HG03378 (cell line): ENCODE measurements at regions not wholly inside any gene's neighbourhood (a gene's known extent, or its start where the extent isn't known, plus 50 kb on each side); places are given as distances from the start of the nearest gene placed in this dataset.

Experiments
- ATAC-seq: cut with Tn5 transposase; IDR thresholded peaks from one replicate; pipeline ENCODE4 v1.9.1; 2021; ENCODE audit warnings: mild to moderate bottlenecking, moderate library complexity; ENCODE audit not compliant: unreplicated experiment

DNA sequence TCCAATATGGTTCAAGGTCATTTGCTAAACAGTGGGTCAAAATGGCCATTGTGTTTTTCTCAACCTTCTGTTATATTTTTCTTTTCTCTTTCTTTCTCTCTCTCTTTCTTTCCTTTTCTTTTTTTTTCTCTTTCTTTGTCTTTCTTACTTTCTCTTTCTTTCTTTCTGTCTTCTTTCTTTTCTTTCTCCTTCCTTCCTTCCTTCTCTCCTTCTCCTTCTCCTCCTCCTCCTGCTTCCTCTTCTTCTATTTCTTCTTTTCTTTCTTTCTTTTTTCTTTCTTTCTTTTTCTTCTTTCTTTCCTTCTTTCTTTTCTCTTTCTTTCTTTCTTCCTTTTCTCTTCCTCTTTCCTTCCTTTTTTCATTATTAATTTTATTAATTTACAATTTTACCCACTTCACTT lies 619.5 kb downstream of the IRX1 start:
- no peak for ATAC-seq

DNA sequence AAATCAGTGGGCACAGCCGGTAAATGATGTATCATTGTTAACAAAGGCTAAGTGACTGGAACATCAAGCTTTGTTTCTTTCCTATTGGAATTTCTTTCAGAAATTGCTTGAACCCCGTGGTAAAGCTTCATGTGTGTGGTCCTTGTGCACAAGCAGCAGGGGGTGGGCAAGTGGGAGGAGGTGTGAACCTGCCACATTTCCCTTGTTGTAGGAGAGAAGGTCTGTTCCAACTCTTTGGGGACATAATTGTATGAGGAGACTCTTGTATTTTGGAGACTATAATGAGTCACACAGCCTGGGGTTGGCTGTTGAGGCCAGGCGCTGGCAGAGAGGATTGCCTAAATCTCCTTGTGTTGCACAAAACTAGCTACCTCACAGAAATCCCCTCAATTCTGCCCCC lies 620.5 kb downstream of the IRX1 start:
- no peak for ATAC-seq

DNA sequence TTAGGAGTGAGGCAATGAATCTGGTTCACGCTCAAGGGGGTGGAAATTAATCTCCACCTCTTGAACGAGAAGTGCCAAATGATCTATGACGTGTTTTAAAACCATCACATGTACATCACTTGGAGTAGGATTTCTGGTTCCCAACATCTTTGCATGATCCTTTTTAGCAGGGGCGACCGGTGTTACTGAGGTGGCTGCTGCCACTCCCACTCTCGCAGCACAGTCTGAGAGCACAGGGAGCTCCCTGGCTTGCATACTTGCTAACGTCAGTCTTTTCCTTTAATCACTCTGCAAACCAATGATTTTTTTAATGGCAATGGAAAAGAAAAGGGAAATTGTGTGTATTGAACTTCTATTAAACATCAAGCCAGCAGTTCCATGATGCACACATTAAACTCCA lies 624.4 kb downstream of the IRX1 start:
- ATAC-seq, result no peak

DNA sequence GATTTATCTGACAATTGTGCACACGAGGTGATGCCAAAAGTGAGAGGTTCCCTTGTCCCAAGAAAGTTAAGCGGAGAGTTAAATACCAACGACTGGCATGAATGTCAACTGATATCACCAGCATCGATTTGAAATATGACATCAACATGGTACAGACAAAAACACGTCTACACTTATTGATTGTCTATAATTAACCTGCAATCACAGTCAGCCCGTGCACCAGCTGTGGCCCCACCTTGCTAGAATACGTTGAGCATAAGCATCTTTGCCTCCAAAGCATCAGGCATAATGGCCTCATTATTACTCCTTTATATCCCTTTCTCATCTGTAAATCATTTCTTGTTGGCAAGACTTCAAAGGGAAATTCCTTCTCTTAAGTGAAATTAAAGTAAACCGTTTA lies 625.4 kb downstream of the IRX1 start:
- ATAC-seq, result no peak

DNA sequence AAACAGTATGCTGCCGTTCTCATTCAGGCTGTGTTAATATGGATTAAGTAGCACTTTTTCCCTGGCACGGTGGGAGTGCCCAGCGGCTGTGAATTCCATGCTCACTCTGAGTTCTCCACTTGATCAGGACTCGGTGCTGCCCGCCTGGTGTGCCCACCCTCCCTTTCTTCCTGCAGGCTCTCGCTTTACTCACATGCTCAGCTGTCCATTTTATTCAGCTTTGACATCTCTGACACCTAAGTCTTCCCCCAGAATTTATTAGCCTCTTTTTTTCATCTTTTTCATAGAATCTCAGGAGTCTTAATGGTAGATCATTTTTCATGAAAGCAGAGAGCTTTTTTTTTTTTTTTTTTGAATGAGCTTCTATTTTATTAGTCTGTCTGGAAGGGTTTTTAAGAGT lies 626.5 kb downstream of the IRX1 start:
- no peak for ATAC-seq

DNA sequence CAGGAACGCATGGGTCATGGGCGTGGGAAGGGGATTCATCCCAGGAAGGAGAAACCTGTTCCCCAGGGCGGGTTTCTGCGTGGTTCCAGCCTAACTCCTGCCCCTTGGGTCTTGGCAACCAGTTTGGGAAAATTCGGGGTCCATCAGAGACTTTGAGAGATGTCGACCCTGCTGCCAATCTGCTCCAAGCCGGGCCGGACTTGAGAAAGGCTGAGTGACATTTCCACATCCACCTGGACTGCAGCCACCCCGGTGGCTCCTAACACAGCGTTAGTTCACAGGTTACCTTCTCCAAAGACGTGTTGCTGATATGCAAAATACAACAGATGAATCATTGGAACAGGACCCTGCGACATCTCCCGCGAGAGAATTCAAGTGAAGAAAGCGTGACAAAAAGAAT lies 627.2 kb downstream of the IRX1 start:
- no peak for ATAC-seq

DNA sequence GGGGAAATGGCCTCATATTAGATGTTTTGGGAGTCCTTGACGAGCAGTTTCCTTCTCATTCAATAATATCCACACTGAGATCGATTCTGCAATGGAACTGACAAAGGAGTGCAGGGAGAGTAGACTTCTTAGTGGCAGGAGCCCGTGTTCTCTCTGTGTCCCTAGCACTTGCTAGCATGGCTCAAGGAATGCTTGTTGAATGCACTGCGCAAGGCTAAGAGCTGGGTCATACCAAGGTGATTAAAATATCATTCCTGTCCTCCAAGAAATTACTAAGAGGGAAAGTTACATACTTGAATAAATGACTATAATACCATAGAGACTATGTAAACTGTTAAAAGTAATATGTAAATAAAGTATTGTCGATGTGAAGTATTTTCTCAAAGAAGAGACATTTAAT lies 630.1 kb downstream of the IRX1 start:
- no peak for ATAC-seq

DNA sequence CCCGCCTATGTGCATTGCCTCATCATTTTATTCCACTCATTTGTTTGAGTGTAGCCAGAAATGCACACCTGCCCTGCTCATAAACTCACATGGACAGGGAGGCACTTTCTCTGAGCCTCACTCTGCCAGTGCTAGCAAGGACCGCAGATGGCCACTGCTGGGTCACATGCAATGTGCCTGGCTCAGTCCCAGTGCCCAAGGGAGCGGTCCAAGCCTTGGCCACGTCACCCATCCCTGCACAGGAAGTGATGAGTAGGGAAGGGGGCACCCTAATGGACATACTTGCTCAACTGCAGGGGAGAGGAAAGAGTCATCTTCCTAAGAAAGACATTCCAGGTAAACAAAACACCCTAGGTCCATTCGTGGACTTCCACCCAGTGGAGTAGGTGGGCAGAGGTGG lies 630.9 kb downstream of the IRX1 start:
- no peak for ATAC-seq

DNA sequence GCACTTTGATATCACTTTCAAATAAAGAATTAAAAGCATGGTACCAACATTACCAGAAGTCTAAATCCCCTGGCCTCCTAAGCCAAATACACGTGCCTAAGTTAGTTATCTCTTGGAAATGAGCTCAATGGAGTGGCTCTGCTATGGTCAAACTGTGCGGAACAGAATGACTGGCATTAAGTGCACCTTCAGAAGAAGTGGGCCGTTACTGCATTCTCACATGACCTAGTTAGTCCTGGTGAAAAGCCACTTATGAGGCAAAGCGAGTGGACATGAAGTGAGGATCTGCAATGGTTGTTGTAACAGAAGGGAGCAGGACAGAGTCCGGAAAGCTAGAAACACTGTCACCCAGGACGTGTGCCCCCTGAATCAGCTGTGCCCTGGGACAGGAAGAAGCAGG lies 633.1 kb downstream of the IRX1 start:
- no peak for ATAC-seq

DNA sequence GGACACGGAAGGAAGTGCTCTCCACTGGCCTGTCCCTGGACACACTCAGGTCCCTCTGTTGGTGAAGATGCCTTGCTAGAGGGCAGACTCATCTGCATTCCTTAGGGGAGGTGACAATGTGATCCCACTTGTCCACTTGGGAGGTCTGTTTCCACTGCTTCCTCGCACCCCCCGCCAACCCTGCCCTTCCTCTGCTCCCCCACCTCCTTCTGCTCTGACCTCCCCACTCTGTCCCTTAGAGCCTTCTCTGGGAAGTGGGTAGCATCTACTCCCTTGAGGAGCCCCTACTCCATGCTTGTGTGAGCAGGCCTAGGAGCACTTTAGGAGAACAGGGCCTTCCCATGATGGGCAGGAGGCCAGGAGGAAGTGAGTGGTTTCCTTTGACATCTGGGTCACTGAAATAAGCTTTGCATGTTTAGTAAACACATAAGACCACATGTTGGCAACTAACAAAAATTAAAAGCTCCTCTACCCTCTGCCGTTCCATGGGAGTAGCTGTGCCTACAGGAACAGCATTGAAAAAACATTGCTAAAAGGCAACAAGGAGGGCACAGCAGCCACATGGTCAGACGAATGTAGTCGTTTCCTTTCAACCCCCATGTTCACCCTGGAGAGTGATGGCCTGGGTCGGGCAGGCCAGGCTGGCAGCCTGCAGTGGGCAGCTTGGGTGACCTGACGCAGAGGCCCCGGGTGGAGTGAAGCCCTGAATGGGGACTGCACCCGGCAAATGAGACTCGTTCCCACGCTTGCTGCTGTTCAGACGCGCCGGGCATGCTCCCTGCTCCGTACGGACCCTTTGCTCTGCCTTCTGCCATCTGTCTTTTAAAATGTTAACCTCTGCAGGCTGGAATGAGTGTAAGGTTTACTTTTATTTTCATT lies 634.0 kb downstream of the IRX1 start:
- no peak for ATAC-seq

DNA sequence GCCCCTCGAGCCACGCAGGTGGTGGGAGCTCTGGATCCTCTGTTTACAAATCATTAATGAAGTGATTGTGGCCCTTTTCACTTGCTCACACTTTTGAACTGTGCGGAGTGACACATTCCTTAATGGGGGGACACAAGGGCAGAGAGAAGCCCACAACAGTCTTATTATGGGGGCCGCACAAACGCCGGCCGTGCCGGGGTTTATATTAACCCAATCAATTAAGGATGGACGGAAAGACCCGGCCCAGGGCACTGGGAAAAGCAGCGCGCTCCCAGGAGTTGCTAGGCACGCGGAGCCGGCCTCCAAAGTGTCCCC lies 634.8 kb downstream of the IRX1 start:
- no peak for ATAC-seq

DNA sequence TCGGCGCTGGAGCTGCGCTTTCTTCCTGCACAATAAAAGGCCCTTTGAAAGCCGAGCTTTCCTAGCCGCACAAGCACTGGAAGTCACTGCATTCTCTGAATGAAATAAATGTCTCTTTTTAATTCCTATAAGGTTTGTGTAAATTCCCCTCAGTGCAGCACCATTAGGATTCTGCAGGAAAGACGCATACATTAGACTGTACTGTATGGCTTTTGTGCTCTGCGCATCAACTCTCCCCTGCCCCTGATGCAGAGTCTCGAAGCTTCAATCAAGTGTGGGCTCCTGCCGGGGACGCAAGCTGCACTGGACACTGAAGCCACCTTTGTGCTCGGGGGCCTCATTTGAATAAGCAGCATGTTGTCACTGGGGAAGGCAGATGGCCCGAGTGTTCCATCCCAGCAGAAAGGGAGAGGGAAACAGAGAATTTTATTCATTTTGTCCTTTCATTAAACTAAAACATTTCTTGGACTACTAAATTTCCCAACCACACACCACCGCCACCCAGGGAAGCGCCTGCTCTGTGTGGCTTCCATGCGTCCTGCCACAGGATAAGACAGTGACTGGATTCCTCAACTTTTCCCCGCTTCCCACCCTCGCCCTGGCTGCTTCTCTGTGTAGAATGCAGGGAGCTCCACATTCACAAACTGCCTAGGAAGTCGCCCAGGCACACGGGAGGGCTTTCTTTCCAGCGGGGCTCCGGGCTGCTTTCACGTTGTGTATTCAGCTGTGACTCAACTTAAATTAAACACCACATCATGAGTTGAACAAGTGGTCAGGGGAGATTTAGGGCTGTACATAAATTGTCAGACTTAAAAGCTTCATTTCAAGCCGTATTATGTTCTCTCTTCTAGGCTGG lies 635.4 kb downstream of the IRX1 start:
- ATAC-seq, result no peak

DNA sequence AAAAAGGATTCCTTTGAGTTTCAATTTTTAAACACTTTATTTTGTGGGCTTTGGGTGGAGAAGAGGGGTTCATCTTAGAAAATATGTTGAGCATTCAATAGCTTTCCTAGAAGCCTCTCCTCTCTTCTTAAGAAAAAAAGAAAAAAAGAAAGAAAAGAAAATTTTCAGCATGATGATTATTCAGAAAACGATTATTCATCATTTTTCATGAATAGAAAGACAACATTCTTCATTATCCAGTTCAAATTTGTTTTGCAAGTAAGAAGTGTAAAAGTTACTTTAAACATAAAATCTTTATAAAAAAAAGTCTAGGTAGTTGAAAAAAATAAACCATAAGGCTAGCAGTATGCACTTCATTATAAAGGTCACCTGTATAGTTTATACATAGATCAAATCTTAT lies 636.5 kb downstream of the IRX1 start:
- ATAC-seq, result no peak

DNA sequence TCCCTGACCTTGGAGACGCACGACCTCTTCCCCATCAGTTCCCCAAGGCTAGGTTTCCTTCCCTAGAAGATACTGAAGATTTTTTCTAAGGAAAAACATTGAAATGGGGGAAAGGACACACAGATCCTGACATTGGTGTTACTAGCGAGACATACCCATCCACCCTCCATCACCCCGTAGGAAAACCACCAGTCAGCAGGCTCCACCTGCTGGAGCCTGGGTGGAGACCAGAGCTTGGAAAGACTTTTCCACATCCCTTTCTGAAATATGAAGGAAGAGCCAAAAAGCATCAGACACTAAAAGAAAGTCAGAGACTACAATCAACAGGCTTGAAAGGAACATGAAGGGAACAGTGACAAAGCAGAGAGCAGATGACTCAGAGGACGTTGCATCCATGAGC lies 638.0 kb downstream of the IRX1 start:
- no peak for ATAC-seq

DNA sequence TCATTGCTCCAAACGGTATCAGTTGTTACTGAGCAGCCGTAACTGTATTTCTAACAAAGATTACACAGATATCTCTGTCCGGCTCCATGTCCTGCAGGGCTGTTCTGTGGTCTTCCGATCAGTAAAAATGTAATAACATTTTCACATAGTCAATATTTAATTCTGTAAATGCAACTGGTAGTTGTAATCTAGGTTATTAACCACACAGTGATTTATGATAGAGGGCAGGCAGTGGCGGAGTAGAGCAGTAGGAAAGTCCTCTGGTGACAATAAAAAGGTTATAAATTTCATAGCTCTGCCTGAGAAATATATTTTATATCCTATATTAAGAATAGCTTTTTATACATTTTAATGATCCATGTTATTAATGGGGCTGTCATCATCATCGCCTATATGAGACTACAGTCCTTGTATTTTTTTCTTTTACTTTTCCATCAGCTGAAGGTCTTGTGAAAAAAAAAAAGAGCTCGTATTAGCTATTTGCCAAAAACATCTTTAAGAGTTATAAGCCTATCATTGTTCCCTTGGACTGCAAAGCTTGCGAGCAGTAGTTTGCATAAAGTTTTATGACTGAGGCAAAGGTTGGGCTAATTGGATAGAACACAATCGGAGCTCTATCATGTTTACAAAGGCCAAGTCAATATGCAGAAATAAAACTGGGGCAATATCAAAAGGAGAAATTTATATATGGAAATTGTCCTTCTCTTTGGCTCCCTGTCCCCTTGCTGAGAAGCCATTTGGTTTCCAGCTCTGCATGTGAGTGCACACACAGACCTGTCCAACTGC lies 648.0 kb downstream of the IRX1 start:
- no peak for ATAC-seq

DNA sequence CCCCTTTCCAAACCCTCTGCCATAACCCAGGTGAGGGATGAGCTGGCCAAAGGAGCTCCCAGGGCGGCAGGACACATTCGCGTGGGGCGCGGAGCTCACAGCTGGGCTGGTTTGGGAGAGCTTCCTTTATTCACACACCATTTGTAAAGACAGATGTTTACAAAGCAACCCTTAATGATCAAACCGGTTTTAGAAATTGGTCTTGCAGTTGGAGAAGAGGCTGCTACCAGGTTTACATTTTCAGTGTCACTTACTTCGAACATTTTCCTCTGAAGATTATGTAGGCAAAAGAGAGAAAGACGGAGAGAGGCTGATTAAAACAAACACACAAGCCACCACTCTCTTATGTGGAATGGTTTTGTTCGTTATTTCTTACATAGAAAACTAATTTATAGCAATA lies 648.7 kb downstream of the IRX1 start:
- ATAC-seq, result no peak

DNA sequence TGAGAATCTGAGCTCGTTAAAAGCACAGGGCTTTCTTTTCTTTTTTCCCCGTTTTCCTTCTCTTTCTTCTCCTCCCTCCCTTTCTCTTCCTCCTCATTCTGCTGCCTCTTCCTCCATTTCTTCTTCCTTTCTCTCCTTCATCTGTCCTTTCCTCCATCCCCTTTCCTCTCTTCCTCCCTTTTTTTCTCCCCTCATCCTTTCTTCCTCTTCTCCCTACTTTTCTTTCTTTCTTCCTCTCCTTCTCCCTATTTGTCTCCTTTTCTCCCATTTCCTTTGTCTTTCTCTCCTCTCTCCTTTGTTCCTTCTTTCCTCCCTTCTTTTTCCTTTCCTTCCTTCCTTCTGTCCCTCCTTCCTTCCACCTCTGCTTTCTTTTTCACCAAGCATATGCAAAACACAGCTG lies 649.4 kb downstream of the IRX1 start:
- no peak for ATAC-seq

DNA sequence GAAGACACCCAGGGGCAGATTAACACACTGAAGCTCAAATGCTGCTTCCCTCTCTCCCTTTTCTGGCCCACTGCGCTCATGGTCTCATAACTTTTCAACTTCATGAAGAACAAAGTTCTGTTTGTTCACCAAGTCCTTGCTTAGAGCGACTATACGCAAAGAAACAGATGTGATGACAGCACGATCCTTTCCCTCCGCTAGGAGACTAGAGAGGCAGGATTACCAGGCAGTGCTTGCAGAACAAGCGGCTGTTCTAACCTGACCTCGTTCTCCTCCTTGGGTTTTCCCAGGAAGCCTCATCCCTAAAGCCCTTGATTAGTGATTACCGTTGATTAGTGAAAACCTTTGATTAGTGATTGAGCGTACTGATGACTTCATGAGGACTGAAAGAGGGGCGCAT lies 649.9 kb downstream of the IRX1 start:
- ATAC-seq, result no peak

DNA sequence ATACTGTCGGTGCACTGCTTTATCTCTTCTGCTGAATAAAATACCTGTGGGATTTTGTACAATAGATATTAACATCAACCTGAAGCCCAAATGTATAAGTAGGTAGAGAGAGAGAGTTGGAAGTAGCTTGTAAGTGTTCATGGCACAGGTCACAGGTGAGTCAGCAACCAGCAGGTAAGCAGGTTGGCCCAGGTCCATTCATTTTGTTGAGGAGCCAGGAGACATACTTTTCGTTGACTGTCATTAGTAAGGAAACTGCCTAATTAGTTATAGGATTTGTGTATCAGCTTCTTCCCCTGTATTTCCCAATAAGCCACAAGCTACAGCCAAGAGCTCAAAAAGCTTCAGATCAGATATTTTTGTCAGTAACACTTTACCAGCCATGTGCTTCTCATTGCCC lies 650.8 kb downstream of the IRX1 start:
- ATAC-seq, result no peak

DNA sequence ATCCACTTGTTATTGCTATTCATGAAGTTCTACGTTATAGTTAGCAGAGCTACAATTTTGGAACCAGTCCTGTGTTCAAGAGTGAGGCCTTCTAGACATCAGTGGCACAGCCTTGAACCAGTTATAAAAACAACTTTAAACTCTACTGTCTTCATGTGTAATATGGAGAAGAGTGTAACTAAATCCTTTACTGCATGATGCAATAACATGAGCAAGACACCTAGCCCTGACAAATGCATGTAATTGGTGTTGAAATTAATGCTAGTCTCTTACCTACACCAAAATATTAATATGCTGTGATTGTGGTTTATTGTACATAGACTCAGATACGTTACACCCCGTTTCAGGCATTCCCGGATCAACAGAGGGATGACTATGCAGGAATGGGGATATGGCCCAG lies 654.6 kb downstream of the IRX1 start:
- ATAC-seq, result no peak

DNA sequence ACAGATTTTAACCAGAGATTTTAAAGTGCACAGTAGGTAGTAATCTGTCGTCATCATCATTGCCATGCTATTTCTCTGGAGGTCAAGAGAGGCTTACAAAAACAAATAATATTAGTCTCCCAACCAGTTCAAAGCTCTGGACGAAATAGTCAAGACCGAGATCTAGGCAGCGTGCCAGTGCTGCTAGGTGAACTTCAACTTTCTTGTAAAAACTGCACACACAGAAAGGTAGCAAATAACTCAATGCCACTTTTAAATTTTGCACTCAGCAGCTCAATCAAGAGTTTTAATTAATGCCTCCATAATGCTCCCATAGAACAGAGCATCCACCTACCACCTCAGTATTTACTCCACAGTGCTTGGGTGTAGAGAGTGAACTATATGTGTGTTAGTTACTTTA lies 656.8 kb downstream of the IRX1 start:
- no peak for ATAC-seq

DNA sequence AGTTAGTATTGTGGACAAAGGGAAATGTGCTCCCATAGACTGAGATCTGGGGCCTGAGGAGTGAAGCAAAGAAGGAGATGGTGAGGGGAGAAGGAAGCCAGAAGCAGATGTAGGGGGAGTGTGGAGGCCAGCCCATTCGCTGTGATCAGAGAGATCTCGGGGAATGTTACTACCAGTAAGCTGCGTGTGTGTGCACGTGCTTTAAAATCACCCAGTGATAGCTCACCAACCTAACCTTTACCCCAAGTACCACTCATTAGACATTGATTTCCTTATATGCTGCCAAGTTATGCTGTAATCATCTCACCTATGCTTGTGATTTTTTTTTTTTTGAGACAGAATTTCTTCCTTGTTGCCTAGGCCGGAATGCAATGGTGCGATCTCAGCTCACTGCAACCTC lies 659.1 kb downstream of the IRX1 start:
- ATAC-seq, result no peak
